ENCODE measurements at regions not wholly inside any gene's neighbourhood (a gene's known extent, or its start where the extent isn't known, plus 50 kb on each side); places are given as distances from the start of the nearest gene placed in this dataset.

- TF ChIP-seq CTCF (IDR thresholded peaks at IDR 0.05; ENCODE audit: low read depth, low read length, poor library complexity, severe bottlenecking) (no peak), EZH2phosphoT487 (IDR thresholded peaks at IDR 0.05; ENCODE audit: borderline replicate concordance, low read length) (no peak)
Observed at GRCh38 chr4:126482311-126482710, 1150.4 kb upstream of the INTU start.
